Occipital lobe (tissue), 1 donor: ENCODE measurements at regions not wholly inside any gene's neighbourhood (a gene's known extent, or its start where the extent isn't known, plus 50 kb on each side); places are given as distances from the start of the nearest gene placed in this dataset.
"Not testable (repeated sequence)": the region's sequence is repeated elsewhere in the genome, so short reads cannot be mapped to it uniquely, and the experiment has no call there.

Experiments used
- DNase-seq: peaks from one replicate; lab custom pipeline; 2025; lab: John Stamatoyannopoulos, UW

DNA sequence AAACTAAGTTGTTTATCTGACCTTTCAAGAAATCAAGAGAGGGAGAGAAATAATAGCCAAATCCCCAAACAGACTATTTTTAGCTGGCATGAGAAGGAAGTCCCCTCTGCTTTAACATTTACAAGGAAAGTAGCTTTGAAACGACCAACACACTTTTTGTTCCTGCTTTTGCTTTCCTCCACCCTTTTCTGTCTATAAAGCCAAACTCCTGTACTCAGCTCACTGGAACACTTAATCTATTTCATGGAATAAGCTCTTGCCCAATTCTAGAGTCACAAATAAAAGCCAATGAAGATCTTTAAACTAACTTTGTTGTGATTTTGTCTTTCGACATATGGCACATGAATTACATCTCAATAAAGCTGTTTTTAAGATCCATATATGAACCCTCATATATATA lies 86.8 kb upstream of the CCDC71L start:
- no peak for DNase-seq

DNA sequence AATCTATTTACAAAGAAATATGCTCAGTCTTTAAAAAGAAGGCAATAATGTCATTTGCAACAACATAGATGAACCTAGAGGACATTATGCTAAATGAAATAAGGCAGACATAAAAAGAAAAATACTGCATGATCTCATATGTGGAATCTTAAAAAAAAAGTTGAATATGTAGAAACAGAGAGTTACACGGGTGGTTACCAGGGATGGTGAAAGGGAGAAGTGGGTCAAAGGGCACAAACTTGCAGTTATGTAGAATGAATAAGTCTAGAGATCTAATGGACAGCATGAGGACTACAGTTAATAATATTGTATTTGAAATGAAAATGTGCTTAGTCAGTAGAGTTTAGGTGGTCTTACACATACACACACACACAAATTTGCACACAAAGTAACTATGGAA lies 88.2 kb upstream of the CCDC71L start:
- no peak for DNase-seq

DNA sequence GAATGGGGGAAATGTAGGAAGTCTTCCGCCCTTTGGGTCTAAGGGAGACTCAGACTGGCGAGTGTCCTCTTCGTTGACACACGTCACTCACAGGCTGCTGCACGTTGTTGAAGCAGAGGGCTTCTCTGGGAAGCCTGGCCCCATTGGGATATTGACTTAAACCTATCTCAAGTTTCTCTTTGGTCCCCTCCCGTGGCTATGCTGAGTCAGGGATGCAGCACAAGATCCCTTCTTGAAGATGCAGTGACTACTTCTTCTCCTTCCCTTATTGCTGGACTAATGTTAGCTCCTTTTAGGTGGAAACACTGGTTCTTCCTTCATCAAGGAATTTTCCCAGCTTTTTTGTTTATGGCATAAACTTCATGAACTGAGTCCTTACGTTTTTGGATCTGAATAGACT lies 89.8 kb upstream of the CCDC71L start:
- no peak for DNase-seq

DNA sequence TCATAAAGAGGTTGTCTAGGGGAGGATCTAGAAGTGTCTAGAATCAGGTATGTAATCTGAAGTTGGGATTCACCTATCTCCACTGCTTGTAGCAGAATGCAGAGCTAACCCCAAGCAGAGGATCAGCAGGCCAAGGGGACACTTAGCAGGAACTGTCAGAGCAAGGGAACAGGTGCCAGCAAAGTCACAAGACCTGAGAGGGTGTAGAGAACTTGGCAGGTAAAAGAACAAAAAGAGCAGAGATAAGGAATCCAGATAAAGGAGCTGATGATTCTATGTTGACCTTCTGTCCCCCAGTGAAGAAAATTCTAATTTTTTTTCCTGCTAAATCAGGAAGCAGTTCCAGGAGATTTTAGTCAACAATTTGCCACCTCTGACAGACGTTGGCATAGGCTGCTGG lies 91.4 kb upstream of the CCDC71L start:
- no peak for DNase-seq

DNA sequence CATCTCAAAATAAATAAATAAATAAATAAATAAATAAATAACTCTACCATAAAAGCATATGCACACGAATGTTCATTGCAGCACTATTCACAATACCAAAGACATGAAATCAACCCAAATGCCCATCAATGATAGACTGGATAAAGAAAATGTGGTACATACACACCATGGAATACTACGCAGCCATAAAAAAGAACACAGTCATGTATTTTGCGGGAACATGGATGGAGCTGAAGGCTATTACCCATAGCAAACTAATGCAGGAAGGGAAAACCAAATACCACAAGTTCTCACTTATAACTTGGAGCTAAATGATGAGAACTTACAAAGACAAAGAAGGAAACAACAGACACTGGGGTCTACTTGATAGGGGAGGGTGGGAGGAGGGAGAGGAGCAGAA lies 94.1 kb upstream of the CCDC71L start:
- DNase-seq, result not testable (repeated sequence)

DNA sequence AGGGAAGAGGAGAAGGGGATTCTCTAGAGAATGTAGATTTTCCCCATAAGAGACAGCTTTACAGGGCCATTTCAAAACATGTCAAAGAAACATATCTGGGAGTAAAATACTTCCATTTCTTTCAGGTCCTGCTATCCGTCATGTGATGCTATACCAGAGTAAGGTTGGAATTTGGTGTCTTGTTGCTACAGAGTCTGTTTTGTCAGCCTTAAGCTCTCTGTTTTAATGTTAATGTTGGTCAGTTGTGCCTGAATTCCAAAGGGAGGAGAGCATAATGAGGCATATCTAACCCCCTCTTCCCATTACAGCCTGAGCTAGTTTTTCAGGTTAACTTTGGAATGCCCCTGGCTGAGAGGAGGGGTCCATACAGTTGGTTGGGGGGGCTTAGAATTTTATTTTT lies 94.7 kb upstream of the CCDC71L start:
- no peak for DNase-seq

DNA sequence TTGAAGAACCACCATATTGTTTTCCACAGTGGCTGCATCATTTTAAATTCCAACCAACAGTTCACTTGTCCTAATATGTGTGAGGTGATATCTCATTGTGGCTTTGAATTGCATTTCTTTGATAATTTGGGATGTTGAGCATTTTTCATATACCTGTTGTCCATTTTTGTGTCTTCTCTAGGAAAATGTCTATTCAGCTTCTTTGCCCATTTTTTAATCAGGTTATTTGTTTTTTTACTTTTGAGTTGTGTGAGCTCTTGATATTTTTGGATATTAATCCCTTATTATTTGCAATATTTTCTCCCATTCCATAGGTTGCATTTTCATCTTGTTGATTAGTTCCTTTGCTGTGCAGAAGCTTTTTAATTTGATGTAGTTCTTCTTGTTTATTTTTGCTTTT lies 95.1 kb upstream of the CCDC71L start:
- DNase-seq, result no peak

DNA sequence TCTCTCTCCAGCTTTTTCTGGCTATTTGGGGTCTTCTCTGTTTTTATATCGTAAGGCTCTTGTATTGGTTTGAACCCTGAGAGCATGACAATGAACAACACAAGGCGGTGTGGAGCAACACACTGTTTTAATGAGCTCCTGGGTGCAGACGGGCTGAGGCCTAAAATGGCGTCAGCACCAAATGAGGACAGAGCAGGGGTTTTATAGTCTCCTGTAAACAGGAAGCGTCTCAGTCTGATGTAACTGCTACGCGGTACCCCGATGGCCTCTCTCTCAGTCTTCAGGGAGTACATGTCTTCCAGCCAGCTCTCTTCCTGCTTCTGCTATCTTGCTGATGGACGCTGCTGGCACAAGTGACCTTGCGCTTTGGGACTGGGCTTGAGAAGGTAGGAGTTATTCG lies 95.9 kb upstream of the CCDC71L start:
- DNase-seq, result no peak

DNA sequence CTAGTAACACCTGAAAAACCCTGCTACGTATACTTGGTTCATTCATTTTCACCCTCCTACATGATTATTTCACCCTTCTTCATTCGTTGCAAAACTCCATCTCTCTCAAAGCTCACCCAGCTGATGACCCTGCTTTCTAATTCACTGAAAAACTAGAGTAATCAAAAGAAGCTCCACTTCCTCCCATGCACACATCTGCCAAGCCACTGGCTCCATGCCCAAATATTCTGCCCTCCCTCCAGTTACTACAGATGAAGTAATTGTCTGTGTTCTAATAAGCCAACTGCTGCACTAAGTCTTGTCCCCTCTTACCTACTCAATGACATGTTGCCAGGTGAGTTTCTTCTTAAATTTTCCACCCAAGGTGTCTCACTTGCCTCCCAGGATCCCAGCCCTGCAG lies 96.9 kb upstream of the CCDC71L start:
- DNase-seq, result no peak

DNA sequence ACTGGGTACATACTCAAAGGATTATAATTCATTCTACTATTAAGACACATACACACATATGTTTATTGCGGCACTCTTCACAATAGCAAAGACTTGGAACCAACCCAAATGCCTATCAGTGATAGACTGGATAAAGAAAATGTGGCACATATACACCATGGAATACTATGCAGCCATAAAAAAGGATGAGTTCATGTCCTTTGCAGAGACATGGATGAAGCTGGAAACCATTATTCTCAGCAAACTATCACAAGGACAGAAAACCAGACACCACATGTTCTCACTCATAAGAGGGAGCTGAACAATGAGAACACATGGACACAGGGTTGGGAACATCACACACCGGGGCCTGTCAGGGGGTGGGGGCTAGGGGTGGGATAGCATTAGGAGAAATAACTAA lies 101.9 kb upstream of the CCDC71L start:
- DNase-seq, result not testable (repeated sequence)

DNA sequence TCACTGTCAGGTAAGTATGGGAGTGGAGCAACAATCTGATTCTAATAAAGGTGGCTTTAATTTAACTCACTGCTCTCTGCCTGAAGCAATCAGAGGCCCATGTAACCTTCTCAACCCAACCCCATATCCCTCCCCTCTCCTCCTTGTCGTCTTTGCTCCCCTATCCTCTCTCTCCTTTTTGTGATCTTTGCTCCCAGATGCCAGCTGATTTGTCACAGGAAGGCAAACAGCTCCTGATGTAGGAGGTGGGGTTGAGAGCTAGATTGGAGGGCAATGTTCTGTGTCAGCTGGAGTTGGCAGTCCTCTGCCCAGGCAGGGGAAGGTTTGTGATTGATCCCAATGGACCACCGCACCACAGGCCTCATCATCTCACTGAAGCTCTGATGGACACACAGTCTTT lies 101.4 kb upstream of the PIK3CG start:
- DNase-seq, result no peak

DNA sequence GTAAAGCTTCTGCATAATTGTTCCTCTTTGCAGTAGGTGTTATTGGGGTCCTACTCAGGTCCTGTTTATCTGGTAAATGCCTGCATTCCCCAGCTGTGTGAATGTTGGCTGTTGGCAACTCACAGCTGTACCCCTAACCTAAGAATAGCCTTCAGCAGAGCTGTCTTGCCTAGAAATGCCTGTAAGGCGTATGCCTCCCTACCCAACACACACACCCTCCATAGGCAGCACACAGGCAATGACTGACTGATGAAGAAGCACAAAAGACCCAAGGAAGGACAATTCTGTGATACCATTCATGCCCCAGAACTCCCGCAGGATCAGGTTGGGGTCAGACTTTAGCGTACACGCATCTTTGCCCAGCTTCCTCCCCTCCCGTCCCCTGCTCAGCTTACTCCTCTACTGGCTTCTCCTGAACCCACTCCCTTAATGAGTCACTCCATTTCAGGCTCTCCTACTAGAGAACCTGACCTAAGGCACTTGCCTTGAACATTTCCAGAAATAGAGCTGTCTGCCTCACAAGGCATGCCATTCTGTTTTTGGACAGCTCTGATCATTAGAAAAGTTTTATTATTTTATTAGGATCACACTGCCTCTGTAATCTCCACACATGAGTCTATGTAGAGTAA lies 99.2 kb upstream of the PIK3CG start:
- no peak for DNase-seq

DNA sequence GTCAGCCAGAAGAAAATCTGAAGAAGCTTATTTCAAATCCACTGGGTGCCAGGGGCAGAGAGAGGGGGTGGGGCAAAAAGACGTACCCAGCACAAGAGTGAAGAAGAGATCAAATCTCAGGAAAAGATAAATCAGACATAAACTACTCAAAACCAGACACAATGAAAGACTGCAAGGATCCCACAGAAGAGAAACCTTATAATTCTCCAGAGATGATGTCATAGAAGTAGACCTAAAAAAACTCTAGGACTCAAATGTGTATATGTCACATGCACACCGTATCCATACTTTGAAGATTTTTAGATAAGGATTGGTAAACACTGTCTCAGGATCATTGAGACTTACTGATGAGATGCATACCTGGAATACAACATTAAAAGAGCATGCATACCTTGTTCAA lies 98.5 kb upstream of the PIK3CG start:
- DNase-seq, result no peak

DNA sequence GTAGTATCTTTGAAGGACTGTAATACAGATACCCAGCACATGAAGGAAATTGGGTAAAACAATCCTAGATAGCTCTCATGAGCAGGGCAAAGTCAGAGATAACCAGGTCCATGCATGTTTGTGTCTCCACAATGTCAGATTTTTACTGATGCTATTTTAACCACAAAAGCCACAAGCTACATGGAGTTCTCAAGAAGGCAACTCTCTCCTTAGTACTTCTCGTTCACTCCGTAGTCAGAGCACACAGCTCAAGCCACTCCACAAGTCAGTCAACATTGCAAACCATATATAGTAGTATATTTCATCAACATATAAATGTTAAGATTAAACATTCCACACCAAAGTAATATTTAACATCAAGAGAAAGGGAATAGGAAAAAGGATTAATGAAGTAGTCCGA lies 98.0 kb upstream of the PIK3CG start:
- DNase-seq, result no peak

DNA sequence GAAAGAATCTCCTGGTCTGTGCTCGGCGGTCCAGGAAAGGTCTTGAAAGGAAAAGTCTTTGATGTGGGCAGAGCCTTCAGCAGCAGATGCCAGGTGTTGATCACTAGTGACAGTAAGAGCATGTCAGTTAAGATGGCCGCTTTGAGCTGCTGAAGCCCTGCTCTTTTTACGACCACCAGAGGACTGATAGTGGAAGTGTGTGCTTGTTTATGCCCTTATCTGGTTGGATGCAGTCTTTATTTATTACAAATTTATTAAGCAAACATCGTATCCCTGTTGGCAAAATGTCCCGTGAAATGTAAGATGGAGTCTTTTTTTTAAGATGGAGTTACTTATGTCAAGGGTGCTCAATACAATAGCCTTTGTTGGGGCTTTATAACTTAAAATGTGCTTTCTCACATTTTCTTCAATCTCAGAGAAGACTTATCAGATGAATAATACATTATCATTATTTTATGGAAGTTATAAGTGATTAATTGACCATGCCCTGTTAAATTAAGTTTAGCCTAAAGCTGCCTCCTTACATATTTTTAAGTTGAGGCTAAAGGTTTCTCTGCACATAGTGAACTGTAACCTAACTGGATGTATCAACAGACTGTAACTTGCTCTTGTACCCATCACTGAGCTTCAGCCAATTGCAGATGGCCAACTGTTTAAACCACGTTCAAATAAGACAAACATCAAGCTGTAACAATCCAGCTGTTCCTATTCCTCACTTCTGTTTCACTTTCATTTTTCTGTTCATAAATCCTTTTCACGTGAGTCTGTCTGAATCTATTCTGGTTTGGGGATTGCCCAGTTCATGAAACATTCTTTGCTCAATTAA lies 97.4 kb upstream of the PIK3CG start:
- DNase-seq, result no peak

DNA sequence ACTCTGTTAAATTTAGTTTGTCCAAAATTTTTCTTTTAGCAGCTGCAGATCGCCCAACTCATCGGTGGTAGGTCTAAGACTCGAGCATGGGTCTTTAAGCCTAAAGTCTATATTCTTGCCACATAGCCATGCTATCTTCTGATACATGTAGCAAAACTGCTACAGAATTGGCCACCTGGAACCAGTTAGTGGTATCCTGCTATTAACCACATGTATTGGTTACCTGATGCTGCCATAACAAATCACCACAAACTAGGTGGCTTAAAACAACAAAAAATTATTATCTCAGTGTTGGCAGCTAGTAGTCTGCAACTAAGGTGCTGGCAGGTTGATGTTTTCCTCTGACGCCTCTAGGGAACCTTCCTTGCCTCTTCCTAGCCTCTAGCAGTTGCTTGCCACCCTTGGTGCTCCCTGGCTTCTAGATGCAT lies 96.7 kb upstream of the PIK3CG start:
- no peak for DNase-seq

DNA sequence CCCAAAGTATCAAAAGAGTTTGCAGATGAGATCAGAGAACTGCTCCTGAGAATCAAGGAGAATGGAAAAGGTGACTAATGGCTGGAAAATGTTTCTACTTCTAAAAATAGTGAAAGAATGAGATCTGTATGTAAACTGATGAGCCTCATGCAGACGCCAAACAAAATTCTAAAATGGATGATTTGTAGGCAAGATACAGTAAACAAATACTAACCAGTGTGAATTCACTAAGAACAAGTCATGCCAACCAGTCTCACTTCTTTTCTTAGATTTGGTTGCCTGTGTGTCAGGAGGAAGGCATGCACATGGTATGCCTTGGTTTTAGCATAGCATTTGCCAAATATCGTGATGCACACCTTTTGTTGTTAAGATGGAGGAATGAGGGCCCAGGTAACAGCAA lies 94.9 kb upstream of the PIK3CG start:
- DNase-seq, result no peak

DNA sequence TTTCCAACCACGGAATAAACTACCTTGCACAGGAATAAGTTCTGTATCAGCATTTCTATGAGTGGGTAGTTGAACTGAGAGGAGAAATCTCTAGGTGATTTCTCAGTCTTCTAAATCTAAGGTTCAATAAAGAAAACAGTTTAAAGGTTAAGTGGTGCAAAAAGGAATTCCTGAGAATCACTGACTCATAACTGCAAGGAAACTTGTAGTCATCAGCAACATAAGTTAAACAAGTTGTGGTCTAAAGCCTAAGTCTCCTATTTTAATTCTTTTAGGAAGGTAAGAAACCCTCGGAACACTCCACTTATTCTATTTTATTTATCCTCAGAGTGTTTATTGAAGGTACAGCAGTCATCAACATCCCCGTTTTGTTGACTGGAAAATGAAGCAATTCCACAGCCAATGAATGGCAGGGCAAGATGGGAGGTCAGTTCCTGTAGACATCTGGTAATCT lies 92.4 kb upstream of the PIK3CG start:
- DNase-seq, result no peak

DNA sequence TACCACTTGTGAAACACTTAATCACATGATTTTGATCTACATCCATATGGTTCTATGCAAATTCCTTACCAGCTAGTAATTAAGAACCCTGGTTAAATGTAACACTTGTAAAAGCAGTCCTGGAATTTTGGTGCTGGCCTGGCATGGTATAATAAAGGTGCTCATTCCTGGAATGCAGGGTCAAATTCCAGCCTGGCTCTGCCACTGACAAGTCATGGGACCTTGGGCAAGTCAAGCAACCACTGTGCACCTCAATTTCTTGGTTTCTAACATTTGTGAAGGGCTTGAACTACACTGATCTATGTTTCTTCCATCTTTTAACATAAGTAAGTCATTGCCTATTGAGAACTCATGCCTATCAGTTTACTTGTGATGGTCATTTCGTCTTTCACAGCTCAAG lies 91.9 kb upstream of the PIK3CG start:
- DNase-seq, result no peak

DNA sequence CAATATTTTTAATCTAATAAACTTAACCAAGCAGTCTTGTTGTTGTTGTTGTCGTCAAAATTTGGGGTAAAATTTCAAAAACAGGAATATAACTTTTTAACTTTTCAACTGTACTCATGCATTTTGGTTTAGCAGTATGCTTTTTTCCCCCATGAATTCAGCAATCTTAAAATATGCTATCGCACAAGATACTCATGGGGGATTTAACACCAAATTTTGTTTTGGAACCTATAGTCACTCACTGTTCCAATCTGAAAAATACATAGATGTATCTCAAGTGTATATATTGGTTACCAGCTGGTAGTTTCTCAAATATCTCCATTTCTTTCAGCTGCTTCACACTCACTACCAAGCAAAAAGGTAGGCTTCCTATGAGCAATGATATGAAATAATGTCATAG lies 91.4 kb upstream of the PIK3CG start:
- no peak for DNase-seq

DNA sequence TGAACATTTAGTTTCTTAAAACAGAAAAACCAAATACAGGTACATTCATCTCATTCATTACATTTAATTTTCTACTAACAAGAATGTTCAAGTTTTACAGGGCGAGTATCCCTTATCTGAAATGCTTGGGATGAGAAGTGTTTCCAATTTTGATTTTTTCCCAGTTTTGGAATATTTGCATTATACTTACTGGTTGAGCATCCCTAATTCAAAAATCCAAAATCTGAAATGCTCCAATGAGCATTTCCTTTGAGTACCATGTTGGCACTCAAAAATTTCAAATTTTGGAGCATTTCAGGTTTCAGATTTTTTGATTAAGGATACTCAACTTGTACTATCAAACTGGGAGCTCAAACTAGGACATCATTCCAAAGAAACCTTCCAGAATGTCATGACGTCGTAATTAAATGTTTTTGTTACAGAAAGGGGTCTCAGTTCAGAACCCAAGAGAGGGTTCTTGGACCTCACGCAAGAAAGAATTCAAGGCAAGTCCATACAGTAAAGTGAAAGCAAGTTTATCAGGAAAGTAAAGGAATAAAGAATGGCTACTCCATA lies 90.8 kb upstream of the PIK3CG start:
- no peak for DNase-seq

DNA sequence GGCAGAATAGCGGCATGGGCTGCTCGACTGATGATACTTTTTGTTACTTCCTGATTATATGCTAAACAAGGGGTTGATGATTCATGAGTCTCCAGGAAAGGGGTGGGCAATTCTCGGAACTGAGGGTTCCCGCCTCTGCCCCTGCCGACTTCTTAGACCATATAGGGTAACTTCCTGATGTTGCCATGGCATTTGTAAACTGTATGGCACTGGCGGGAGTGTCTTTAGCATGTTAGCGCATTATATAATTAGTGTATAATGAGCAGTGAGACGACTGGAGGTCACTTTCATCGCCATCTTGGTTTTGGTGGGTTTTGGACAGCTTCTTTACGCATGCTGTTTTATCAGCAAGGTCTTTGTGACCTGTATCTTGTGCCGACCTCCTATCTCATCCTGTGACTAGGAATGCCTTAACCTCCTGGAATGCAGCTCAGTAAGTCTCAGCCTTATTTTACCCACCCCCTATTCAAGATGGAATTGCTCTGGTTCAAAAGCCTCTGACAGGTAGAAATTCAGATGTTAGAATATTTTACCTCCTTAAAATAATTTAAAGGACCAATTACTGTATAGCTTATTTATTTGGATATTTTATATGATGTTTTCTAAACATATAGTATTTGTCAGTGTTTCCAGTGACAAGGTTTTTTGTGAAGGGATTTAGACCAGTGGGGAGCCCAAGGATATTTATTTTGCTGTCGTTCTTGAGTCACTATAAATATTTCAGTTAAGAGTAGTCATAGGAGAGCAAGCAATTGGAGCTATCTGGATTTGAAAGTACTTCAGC lies 90.1 kb upstream of the PIK3CG start:
- no peak for DNase-seq
